Right lobe of liver (tissue), 6 donors: ENCODE measurements at regions not wholly inside any gene's neighbourhood (a gene's known extent, or its start where the extent isn't known, plus 50 kb on each side); places are given as distances from the start of the nearest gene placed in this dataset.

Experiments used
- ATAC-seq, 4 donors: fragments of 200-7000 bp; cut with Tn5 transposase; one replicate each; pipeline ENCODE4 v1.9.1; 2020; ENCODE audit warnings: mild to moderate bottlenecking in 4 of 4, moderate library complexity in 4 of 4
- DNase-seq, 3 donors: peaks; one replicate each; pipeline ENCODE4 v3.0.0-alpha.2; 2020
- H3K27ac ChIP-seq, 3 donors: fragments of 200-600 bp; one replicate each; pipeline ENCODE4 v1.8.0; 2022
- H3K27me3 ChIP-seq, 2 donors: fragments of 200-600 bp; one replicate each; pipeline ENCODE4 v1.8.0; 2022
- H3K36me3 ChIP-seq, 4 donors: fragments of 200-600 bp; sonication (generic) in 1 of 4; one replicate each; pipeline versions ENCODE4 v1.5.1 to v1.8.0; 2017 to 2022; ENCODE audit warnings: control low read depth in 1 of 4
- H3K4me1 ChIP-seq, 4 donors: fragments of 200-600 bp; sonication (generic) in 1 of 4; one replicate each; pipeline versions ENCODE4 v1.5.1 to v1.8.0; 2017 to 2022; ENCODE audit warnings: control low read depth in 1 of 4
- H3K4me3 ChIP-seq, 3 donors: fragments of 200-600 bp; one replicate each; pipeline ENCODE4 v1.8.0; 2022
- H3K9me3 ChIP-seq, 4 donors: fragments of 200-600 bp; sonication (generic) in 1 of 4; one replicate each; pipeline versions ENCODE4 v1.5.1 to v1.8.0; 2017 to 2022; ENCODE audit warnings: control low read depth in 1 of 4
- POLR2A ChIP-seq: fragments of 450-650 bp; IDR thresholded peaks from one replicate; pipeline ENCODE4 v1.6.1; 2017; ENCODE audit warnings: antibody characterized with exemption, mild to moderate bottlenecking
- WGBS: methylation state at CpG from one replicate; pipeline ENCODE4 v1.1.6; 2018; ENCODE audit warnings: low coverage, low lambda C conversion rate; ENCODE audit not compliant: insufficient coverage; ENCODE audit errors: missing lambda C conversion rate; 5-methylcytosine and 5-hydroxymethylcytosine counted together
- intact Hi-C, 2 donors: fragments of 100-400 bp; cut with DNase I; formaldehyde crosslinking; loops; one replicate each; pipeline versions ENCODE4 v1.11.2 to v1.14.1; 2022
- TF ChIP-seq, protein P1 (sequence below), 4 donors: fragments of 200-600 bp in 3 of 4; fragments of 450-650 bp in 1 of 4; IDR thresholded peaks; one replicate each; pipeline versions ENCODE4 v1.5.1 to v1.8.0; 2016 to 2022; ENCODE audit warnings: antibody characterized with exemption in 4 of 4, mild to moderate bottlenecking in 2 of 4
- donor health status: DM: no; HTN: yes; CAD: no.
- donor health status: DM: no; HTN: no; CAD: no.
- donor health status: DM: no; HTN: no; CAD: no.
- donor health status: DM: no; HTN: yes; CAD: no.
- donor health status: DM: no; HTN: yes; CAD: no.

DNA sequence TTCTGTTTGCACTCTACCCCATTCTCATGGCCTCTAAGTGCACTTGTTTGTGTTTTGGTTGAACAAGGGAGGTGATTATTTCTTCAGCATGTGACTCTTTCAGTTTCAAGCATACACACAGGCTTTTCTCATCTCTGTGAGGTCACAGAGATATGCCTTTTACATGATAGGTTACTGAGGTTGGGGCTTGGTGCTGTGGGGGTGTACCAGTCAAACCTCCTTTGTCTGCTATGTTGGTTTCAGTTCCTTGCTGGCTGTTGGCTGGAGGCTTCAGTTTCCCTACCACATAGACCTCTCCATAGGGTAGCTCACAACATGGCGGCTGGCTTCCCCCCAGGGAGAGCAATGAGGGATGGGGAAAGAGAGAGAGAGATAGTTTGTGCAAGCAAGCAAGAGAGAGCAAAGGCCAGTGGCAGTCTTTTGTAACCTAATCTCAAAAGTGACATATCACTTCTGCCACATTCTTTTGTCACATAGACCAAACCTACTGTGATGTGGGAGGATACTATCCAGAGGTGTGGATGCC lies 96.7 kb upstream of the SEMA6A start:
- no peaks in the 10 kb centered on the region for H3K9me3 ChIP-seq
- 40% methylated on average over 1 of the region's 1 CpG for WGBS
- DNase-seq (no peak), ATAC-seq (no peak)
- H3K27me3 ChIP-seq: no peaks in the 10 kb centered on the region
- no peak for TF ChIP-seq POLR2A
- TF ChIP-seq, protein P1, sequence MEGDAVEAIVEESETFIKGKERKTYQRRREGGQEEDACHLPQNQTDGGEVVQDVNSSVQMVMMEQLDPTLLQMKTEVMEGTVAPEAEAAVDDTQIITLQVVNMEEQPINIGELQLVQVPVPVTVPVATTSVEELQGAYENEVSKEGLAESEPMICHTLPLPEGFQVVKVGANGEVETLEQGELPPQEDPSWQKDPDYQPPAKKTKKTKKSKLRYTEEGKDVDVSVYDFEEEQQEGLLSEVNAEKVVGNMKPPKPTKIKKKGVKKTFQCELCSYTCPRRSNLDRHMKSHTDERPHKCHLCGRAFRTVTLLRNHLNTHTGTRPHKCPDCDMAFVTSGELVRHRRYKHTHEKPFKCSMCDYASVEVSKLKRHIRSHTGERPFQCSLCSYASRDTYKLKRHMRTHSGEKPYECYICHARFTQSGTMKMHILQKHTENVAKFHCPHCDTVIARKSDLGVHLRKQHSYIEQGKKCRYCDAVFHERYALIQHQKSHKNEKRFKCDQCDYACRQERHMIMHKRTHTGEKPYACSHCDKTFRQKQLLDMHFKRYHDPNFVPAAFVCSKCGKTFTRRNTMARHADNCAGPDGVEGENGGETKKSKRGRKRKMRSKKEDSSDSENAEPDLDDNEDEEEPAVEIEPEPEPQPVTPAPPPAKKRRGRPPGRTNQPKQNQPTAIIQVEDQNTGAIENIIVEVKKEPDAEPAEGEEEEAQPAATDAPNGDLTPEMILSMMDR (IDR thresholded peaks at IDR 0.05): no peak
- intact Hi-C loops: no loop called here
- H3K4me3 ChIP-seq: no peak overlapping the region
- no peak overlapping the region for H3K27ac ChIP-seq
- no peaks in the 10 kb centered on the region for H3K36me3 ChIP-seq
- H3K4me1 ChIP-seq: peaks cover 0 to 2% (median 0%) of the 10 kb centered on the region in 4 donors

DNA sequence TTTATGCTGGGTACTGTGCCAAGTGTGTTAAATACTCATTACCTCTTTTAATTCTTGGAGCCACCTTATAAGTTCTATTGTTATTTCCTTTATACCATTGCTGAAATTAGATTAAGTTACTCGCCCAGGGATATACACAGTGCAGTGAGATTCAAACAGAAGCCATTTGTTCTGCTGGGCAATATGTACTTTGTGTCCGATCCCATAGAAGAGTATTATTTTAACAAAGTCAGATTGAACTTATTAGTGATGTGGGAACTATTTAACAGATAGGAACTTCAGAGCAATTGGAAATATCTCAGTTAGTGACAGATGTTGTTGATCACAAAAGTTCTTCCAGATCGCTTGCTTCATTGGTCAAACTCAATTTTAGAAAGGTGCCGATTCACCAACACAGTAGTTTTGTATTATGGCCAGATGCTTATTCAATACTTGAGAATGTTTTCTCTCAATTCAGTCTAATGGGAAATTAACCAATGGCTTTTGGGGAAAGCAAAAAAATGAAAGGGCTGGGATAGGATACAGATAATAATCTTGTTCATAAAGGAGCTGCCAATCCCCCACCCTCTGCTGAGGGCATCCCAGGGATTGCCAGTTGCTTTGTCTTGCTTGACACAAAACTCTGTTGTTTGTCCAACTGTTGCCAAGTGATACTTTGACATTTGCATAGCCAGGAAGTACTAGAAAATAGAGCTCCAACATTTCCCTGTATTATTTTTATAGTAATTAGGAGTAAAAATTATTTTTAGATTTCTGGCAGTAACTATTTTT lies 94.8 kb upstream of the SEMA6A start:
- intact Hi-C loops: no loop called here
- H3K9me3 ChIP-seq: no peaks in the 10 kb centered on the region
- H3K36me3 ChIP-seq: no peaks in the 10 kb centered on the region
- no peaks in the 10 kb centered on the region for H3K27me3 ChIP-seq
- H3K4me3 ChIP-seq: no peak overlapping the region
- DNase-seq (no peak), ATAC-seq (peak in 2 of 4 donors; percentile 62 to 80)
- TF ChIP-seq, protein P1 (IDR thresholded peaks at IDR 0.05): no peak
- no peak for TF ChIP-seq POLR2A
- H3K27ac ChIP-seq: no peak overlapping the region
- 65% methylated on average over 4 of the region's 4 CpGs for WGBS
- H3K4me1 ChIP-seq: peaks cover 0 to 2% (median 0%) of the 10 kb centered on the region in 4 donors

GRCh38 chr5:116668390-116668789 lies 93.8 kb upstream of the SEMA6A start:
- 40% methylated on average over 1 of the region's 1 CpG for WGBS
- Histone ChIP-seq H3K4me1 (peaks cover 0 to 2% (median 0%) of the 10 kb centered on the region in 4 donors), H3K27ac (no peak overlapping the region), H3K27me3 (no peaks in the 10 kb centered on the region), H3K36me3 (no peaks in the 10 kb centered on the region), H3K4me3 (no peak overlapping the region), H3K9me3 (no peaks in the 10 kb centered on the region)
- intact Hi-C loops: no loop called here
- DNase-seq (no peak), ATAC-seq (no peak)
- no peak for TF ChIP-seq POLR2A
- TF ChIP-seq, protein P1 (IDR thresholded peaks at IDR 0.05): no peak

DNA sequence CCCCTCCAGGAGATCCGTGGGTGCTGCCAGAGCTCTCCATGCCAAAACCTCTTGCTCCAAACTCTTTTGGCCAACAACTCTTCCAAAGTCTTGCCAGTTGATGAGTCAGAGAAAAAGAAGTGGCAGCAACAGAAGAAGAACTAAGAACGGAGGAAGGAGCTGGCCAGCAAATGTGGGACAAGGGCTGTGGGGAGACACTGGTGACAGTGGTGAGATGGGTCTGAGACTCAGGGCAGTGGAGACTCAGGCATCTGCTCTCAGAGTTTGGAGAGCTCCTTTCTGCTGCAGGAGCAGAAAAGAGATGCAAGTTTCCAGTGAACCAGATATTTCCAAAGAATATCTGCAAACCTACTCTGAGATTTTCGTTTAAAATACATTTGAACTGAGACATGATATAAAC lies 92.3 kb upstream of the SEMA6A start:
- DNase-seq (no peak), ATAC-seq (no peak)
- Histone ChIP-seq H3K9me3 (no peaks in the 10 kb centered on the region), H3K27ac (no peak overlapping the region), H3K4me1 (peaks cover 0 to 2% (median 0%) of the 10 kb centered on the region in 4 donors), H3K27me3 (no peaks in the 10 kb centered on the region), H3K36me3 (no peaks in the 10 kb centered on the region), H3K4me3 (no peak overlapping the region)
- no peak for TF ChIP-seq POLR2A
- TF ChIP-seq, protein P1 (IDR thresholded peaks at IDR 0.05): no peak
- intact Hi-C loops: no loop called here
- 56% methylated on average over 2 of the region's 3 CpGs for WGBS
